ENCODE measurements at regions not wholly inside any gene's neighbourhood (a gene's known extent, or its start where the extent isn't known, plus 50 kb on each side); places are given as distances from the start of the nearest gene placed in this dataset.

DNA sequence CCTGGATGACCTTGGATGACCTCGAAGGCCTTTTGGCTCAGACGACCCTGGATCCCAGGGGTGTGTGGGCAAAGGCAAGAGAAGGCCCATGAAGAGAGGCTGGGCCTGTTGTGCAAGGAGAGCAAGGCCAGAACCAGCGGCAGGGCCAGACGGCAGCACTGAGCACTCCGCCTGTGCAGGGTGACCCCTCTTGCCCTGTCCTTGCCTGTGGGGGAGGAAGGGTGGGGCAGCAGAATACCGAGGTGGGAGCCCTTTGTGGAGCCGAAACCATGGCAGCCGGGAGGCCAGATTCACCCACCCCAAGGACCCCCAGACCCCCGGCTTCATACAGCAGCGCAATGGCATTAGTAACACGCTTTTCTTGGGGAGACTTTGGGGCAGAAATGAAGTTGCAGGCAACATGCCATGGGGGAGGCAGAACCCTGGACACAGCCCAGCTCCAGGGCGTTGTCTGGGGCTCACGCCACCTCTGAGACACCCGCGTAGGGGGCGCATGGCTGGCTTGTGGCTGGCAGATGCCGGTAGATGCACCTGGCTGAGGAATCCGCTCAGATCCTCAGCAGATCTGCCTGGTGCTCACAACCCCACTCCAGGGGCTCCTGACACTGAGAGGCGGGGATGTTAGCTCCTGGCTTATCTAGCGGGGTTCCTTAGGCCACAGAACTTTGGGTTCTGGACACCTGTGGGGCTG is 114.5 kb downstream of the FAM53A start:
- H3K4me1 Mint-ChIP-seq (ENCODE audit: low read depth, unreplicated experiment), result no peaks in the 10 kb centered on the region
- no peaks in the 10 kb centered on the region for H3K9me3 Mint-ChIP-seq (ENCODE audit: unreplicated experiment)
- no peaks in the 10 kb centered on the region for H3K36me3 ChIP-seq (ENCODE audit: insufficient read depth, low read length)
- no peaks in the 10 kb centered on the region for H4K20me1 ChIP-seq (ENCODE audit: insufficient read depth, low read length)
- peaks cover 38% of the 10 kb centered on the region for H3K27me3 Mint-ChIP-seq (ENCODE audit: low read depth, unreplicated experiment)
- TF ChIP-seq CTCF (IDR thresholded peaks at IDR 0.05; ENCODE audit: insufficient read depth, low read depth, low read length), result no peak
- no peak for TF ChIP-seq EZH2 (IDR thresholded peaks at IDR 0.05; ENCODE audit: insufficient read depth, low read length)
- no peaks in the 10 kb centered on the region for H3K9me3 ChIP-seq (ENCODE audit: insufficient read depth, low read depth, low read length)
- peak overlapping the region; percentile 34 for H3K27ac Mint-ChIP-seq (ENCODE audit: unreplicated experiment)
- FAIRE-seq (no peak), DNase-seq (ENCODE audit: low read depth) (no peak)
- H3K4me2 ChIP-seq (ENCODE audit: low read length), result no peak overlapping the region
- H3K36me3 Mint-ChIP-seq (ENCODE audit: low read depth, unreplicated experiment), result no peaks in the 10 kb centered on the region
- H3K9ac ChIP-seq (ENCODE audit: low read length), result no peak overlapping the region
- no peak overlapping the region for H2AFZ ChIP-seq (ENCODE audit: low read depth, low read length)
- H3K27ac ChIP-seq (ENCODE audit: low read depth, low read length), result no peak overlapping the region
- no peak overlapping the region for H3K4me3 ChIP-seq (ENCODE audit: insufficient read depth, low read depth, low read length)
- H3K4me1 ChIP-seq (ENCODE audit: insufficient read depth, low read length), result no peaks in the 10 kb centered on the region
- no peak overlapping the region for H3K4me3 Mint-ChIP-seq (ENCODE audit: unreplicated experiment)
- no peaks in the 10 kb centered on the region for H3K27me3 ChIP-seq (ENCODE audit: insufficient read depth, low read length)
- H3K79me2 ChIP-seq (ENCODE audit: insufficient read depth, low read length), result no peaks in the 10 kb centered on the region

- Mint-ChIP-seq H3K27me3 (ENCODE audit: low read depth, unreplicated experiment) (peaks cover 38% of the 10 kb centered on the region), H3K36me3 (ENCODE audit: low read depth, unreplicated experiment) (no peaks in the 10 kb centered on the region), H3K9me3 (ENCODE audit: unreplicated experiment) (no peaks in the 10 kb centered on the region), H3K4me1 (ENCODE audit: low read depth, unreplicated experiment) (no peaks in the 10 kb centered on the region), H3K4me3 (ENCODE audit: unreplicated experiment) (no peak overlapping the region), H3K27ac (ENCODE audit: unreplicated experiment) (no peak overlapping the region)
- FAIRE-seq, result no peak
- DNase-seq (ENCODE audit: low read depth), result no peak
- no peaks in the 10 kb centered on the region for H3K36me3 ChIP-seq (ENCODE audit: insufficient read depth, low read length)
- no peak overlapping the region for H3K4me2 ChIP-seq (ENCODE audit: low read length)
- H3K9me3 ChIP-seq (ENCODE audit: insufficient read depth, low read depth, low read length), result no peaks in the 10 kb centered on the region
- H2AFZ ChIP-seq (ENCODE audit: low read depth, low read length), result no peak overlapping the region
- TF ChIP-seq EZH2 (IDR thresholded peaks at IDR 0.05; ENCODE audit: insufficient read depth, low read length) (no peak), CTCF (IDR thresholded peaks at IDR 0.05; ENCODE audit: insufficient read depth, low read depth, low read length) (no peak)
- H3K27ac ChIP-seq (ENCODE audit: low read depth, low read length), result no peak overlapping the region
- H3K9ac ChIP-seq (ENCODE audit: low read length), result no peak overlapping the region
- no peaks in the 10 kb centered on the region for H3K27me3 ChIP-seq (ENCODE audit: insufficient read depth, low read length)
- no peaks in the 10 kb centered on the region for H3K4me1 ChIP-seq (ENCODE audit: insufficient read depth, low read length)
- H4K20me1 ChIP-seq (ENCODE audit: insufficient read depth, low read length), result no peaks in the 10 kb centered on the region
- H3K4me3 ChIP-seq (ENCODE audit: insufficient read depth, low read depth, low read length), result no peak overlapping the region
- H3K79me2 ChIP-seq (ENCODE audit: insufficient read depth, low read length), result no peaks in the 10 kb centered on the region
Measured at GRCh38 chr4:1568855-1569460, 115.2 kb downstream of the FAM53A start.

All from astrocyte (in vitro differentiated cells and primary cell).